CD8-positive, alpha-beta memory T cell (primary cell): ENCODE measurements at regions not wholly inside any gene's neighbourhood (a gene's known extent, or its start where the extent isn't known, plus 50 kb on each side); places are given as distances from the start of the nearest gene placed in this dataset.

ENCODE experiments used
- CTCF ChIA-PET: fragments of 350-600 bp; sonication (Branson Sonifier 250); formaldehyde crosslinking; loops from one replicate; lab custom pipeline; 2021; ENCODE audit warnings: antibody characterized with exemption; lab: Charles Lee
- POLR2A ChIA-PET: fragments of 350-600 bp; sonication (Branson Sonifier 250); formaldehyde crosslinking; loops from one replicate; lab custom pipeline; 2021; ENCODE audit warnings: antibody characterized with exemption; lab: Charles Lee
- DNase-seq, 5 donors: peaks; one replicate each; pipeline versions ENCODE4 v3.0.0 to v3.0.0-alpha.2; 2020 to 2022; ENCODE audit warnings: mixed read lengths in 1 of 5
- H3K27ac ChIP-seq: one replicate; pipeline ENCODE4 v1.7.0; 2013; ENCODE audit warnings: low read depth, mild to moderate bottlenecking, low read length, moderate library complexity
- H3K27me3 ChIP-seq: 2 replicates; pipeline ENCODE4 v1.7.0; 2013; ENCODE audit warnings: low read length, mild to moderate bottlenecking; ENCODE audit not compliant: insufficient read depth, poor library complexity, severe bottlenecking
- H3K36me3 ChIP-seq: 2 replicates; pipeline ENCODE4 v1.7.0; 2013; ENCODE audit warnings: mild to moderate bottlenecking, low read length, moderate library complexity; ENCODE audit not compliant: insufficient read depth
- H3K4me1 ChIP-seq: 2 replicates; pipeline ENCODE4 v1.7.0; 2013; ENCODE audit warnings: mild to moderate bottlenecking, low read length, moderate library complexity; ENCODE audit not compliant: insufficient read depth
- H3K4me3 ChIP-seq: 2 replicates; pipeline ENCODE4 v1.7.0; 2013; ENCODE audit warnings: mild to moderate bottlenecking, low read length
- H3K9me3 ChIP-seq: 2 replicates; pipeline ENCODE4 v1.7.0; 2013; ENCODE audit warnings: mild to moderate bottlenecking, low read length
- H3K27ac Mint-ChIP-seq, 8 donors: one replicate each; pipeline ENCODE4 v1.8.0; 2020 to 2021; ENCODE audit warnings: mixed read lengths in 8 of 8, mild to moderate bottlenecking in 6 of 8, inconsistent platforms in 3 of 8, moderate library complexity in 3 of 8
- H3K27me3 Mint-ChIP-seq, 2 donors: one replicate each; pipeline ENCODE4 v1.8.0; 2020 to 2021; ENCODE audit warnings: mixed read lengths in 2 of 2, mild to moderate bottlenecking in 1 of 2, moderate library complexity in 1 of 2
- H3K36me3 Mint-ChIP-seq, 3 donors: one replicate each; pipeline ENCODE4 v1.8.0; 2020 to 2021; ENCODE audit warnings: mixed read lengths in 3 of 3, inconsistent platforms in 1 of 3, mild to moderate bottlenecking in 1 of 3
- H3K4me1 Mint-ChIP-seq, 3 donors: one replicate each; pipeline ENCODE4 v1.8.0; 2020 to 2021; ENCODE audit warnings: mixed read lengths in 3 of 3, inconsistent platforms in 1 of 3, mild to moderate bottlenecking in 1 of 3
- H3K4me3 Mint-ChIP-seq, 7 donors: one replicate each; pipeline ENCODE4 v1.8.0; 2020 to 2021; ENCODE audit warnings: mixed read lengths in 7 of 7, mild to moderate bottlenecking in 6 of 7, moderate library complexity in 4 of 7, inconsistent platforms in 2 of 7
- H3K9me3 Mint-ChIP-seq, 5 donors: one replicate each; pipeline ENCODE4 v1.8.0; 2020 to 2022; ENCODE audit warnings: mixed read lengths in 5 of 5, mild to moderate bottlenecking in 3 of 5, moderate library complexity in 2 of 5, inconsistent platforms in 1 of 5

- no peaks in the 10 kb centered on the region for H3K36me3 ChIP-seq
- no peak overlapping the region for H3K4me3 Mint-ChIP-seq
- H3K4me1 ChIP-seq: no peaks in the 10 kb centered on the region
- no peaks in the 10 kb centered on the region for H3K9me3 ChIP-seq
- no peak overlapping the region for H3K27ac Mint-ChIP-seq
- H3K27ac ChIP-seq: no peak overlapping the region
- no peak overlapping the region for H3K4me3 ChIP-seq
- no peaks in the 10 kb centered on the region for H3K4me1 Mint-ChIP-seq
- no peaks in the 10 kb centered on the region for H3K27me3 Mint-ChIP-seq
- ChIA-PET POLR2A (no interaction called here), CTCF (no interaction called here)
- no peak for DNase-seq
- H3K27me3 ChIP-seq: no peaks in the 10 kb centered on the region
- peaks cover 0 to 22% (median 10%) of the 10 kb centered on the region in 5 donors for H3K9me3 Mint-ChIP-seq
- H3K36me3 Mint-ChIP-seq: no peaks in the 10 kb centered on the region
These were observed 1191.9 kb upstream of the TENM4 start for GRCh38 chr11:80632691-80633090.

DNA sequence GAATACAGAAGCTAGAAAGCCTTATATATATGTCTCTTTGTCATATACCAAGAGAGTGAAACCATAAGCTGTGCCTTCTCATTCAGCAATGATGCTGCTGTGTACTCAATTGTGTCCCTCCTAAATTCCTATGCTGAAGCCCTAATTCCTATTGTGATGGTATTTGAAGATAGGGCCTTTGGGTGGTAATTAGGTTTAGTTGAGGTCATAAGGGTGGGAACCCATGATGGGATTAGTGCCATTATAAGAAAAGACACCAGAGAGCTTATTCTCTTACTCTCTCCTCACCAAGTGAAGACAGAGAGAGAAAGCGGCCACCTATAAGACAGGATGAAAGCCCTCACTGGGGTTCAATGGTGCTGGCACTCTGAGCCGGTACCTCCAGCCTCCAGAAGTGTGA is 1191.3 kb upstream of the TENM4 start:
- no peak overlapping the region for H3K4me3 Mint-ChIP-seq
- CTCF ChIA-PET: no interaction called here
- H3K9me3 ChIP-seq: no peaks in the 10 kb centered on the region

GRCh38 chr11:80629466-80629865 is 1188.6 kb upstream of the TENM4 start:
- no peaks in the 10 kb centered on the region for H3K4me1 ChIP-seq
- no peak overlapping the region for H3K27ac Mint-ChIP-seq

More for the DNA sequence above, 1191.3 kb upstream of the TENM4 start:
- Mint-ChIP-seq H3K27ac (no peak overlapping the region), H3K9me3 (peaks cover 0 to 19% (median 10%) of the 10 kb centered on the region in 5 donors), H3K36me3 (no peaks in the 10 kb centered on the region), H3K27me3 (no peaks in the 10 kb centered on the region), H3K4me1 (no peaks in the 10 kb centered on the region)
- no peak for DNase-seq
- H3K27ac ChIP-seq: no peak overlapping the region
- no peaks in the 10 kb centered on the region for H3K4me1 ChIP-seq
- H3K36me3 ChIP-seq: no peaks in the 10 kb centered on the region
- POLR2A ChIA-PET: no interaction called here
- no peaks in the 10 kb centered on the region for H3K27me3 ChIP-seq
- H3K4me3 ChIP-seq: no peak overlapping the region

GRCh38 chr11:80627364-80627763 is 1186.5 kb upstream of the TENM4 start:
- no peak for DNase-seq
- Mint-ChIP-seq H3K4me3 (no peak overlapping the region), H3K36me3 (no peaks in the 10 kb centered on the region), H3K4me1 (no peaks in the 10 kb centered on the region), H3K9me3 (peaks cover 2 to 18% (median 7%) of the 10 kb centered on the region in 5 donors), H3K27me3 (no peaks in the 10 kb centered on the region), H3K27ac (no peak overlapping the region)
- Histone ChIP-seq H3K4me3 (no peak overlapping the region), H3K9me3 (no peaks in the 10 kb centered on the region), H3K36me3 (no peaks in the 10 kb centered on the region), H3K27me3 (no peaks in the 10 kb centered on the region), H3K4me1 (no peaks in the 10 kb centered on the region), H3K27ac (no peak overlapping the region)
- POLR2A ChIA-PET: no interaction called here
- CTCF ChIA-PET: no interaction called here

More at GRCh38 chr11:80629466-80629865, 1188.6 kb upstream of the TENM4 start:
- Histone ChIP-seq H3K27me3 (no peaks in the 10 kb centered on the region), H3K27ac (no peak overlapping the region), H3K9me3 (no peaks in the 10 kb centered on the region), H3K4me3 (no peak overlapping the region), H3K36me3 (no peaks in the 10 kb centered on the region)
- POLR2A ChIA-PET: no interaction called here
- Mint-ChIP-seq H3K9me3 (peaks cover 0 to 12% (median 7%) of the 10 kb centered on the region in 5 donors), H3K27me3 (no peaks in the 10 kb centered on the region), H3K36me3 (no peaks in the 10 kb centered on the region), H3K4me3 (no peak overlapping the region), H3K4me1 (no peaks in the 10 kb centered on the region)
- CTCF ChIA-PET: no interaction called here
- no peak for DNase-seq

- ChIA-PET POLR2A (no interaction called here), CTCF (no interaction called here)
- no peaks in the 10 kb centered on the region for H3K36me3 Mint-ChIP-seq
- Histone ChIP-seq H3K27ac (no peak overlapping the region), H3K9me3 (no peaks in the 10 kb centered on the region), H3K27me3 (no peaks in the 10 kb centered on the region), H3K4me1 (no peaks in the 10 kb centered on the region), H3K4me3 (no peak overlapping the region), H3K36me3 (no peaks in the 10 kb centered on the region)
- no peak overlapping the region for H3K27ac Mint-ChIP-seq
- no peaks in the 10 kb centered on the region for H3K27me3 Mint-ChIP-seq
- H3K9me3 Mint-ChIP-seq: peaks cover 2 to 18% (median 7%) of the 10 kb centered on the region in 5 donors
- no peak for DNase-seq
- H3K4me3 Mint-ChIP-seq: no peak overlapping the region
- H3K4me1 Mint-ChIP-seq: no peaks in the 10 kb centered on the region
These were observed 1185.9 kb upstream of the TENM4 start for GRCh38 chr11:80626721-80627120.

DNA sequence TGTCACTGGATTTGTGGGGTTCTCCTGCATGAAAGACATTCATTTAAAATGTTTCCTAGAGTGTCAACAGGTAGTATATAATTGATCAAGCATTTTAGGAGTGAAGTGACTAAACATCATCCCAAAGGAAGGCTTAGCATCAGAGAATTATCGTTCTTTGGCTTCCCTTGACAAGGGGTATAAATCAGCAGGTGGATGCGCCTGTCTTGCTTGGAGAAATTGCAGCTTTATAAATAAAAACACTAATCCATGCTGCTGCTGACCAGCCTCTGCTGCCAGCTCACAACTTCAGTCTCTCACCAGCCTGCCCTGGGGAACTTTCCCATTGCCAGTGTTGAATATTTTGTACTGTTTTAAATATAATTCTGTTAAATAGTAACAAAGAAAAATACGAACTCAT is 1184.7 kb upstream of the TENM4 start:
- POLR2A ChIA-PET: no interaction called here
- Mint-ChIP-seq H3K4me3 (no peak overlapping the region), H3K4me1 (no peaks in the 10 kb centered on the region), H3K27ac (no peak overlapping the region), H3K27me3 (no peaks in the 10 kb centered on the region), H3K36me3 (no peaks in the 10 kb centered on the region), H3K9me3 (peaks cover 2 to 18% (median 9%) of the 10 kb centered on the region in 5 donors)
- DNase-seq: no peak
- Histone ChIP-seq H3K27me3 (no peaks in the 10 kb centered on the region), H3K4me1 (no peaks in the 10 kb centered on the region), H3K36me3 (no peaks in the 10 kb centered on the region), H3K4me3 (no peak overlapping the region), H3K27ac (no peak overlapping the region), H3K9me3 (no peaks in the 10 kb centered on the region)
- CTCF ChIA-PET: no interaction called here

GRCh38 chr11:80621871-80622270 is 1181.0 kb upstream of the TENM4 start:
- no peaks in the 10 kb centered on the region for H3K36me3 Mint-ChIP-seq

DNA sequence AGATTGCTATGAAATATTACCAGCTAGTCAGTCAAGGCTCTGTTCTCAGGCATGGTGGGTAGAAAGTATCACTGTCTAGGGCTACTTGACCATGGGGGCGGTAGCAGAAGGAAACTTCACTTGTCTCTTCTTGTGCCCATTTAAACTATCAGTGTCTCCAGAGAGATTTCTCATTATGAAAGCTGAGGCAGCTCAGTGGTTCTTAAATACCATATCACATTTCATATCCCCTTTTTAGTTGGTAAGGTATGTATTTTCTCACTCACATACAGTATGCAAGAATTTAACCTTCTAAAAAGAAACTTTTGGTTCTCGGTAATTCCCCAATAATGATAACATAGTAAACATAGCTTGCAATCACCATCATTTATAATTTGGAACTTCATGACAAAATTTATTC is 1180.0 kb upstream of the TENM4 start:
- DNase-seq: no peak
- H3K36me3 Mint-ChIP-seq: no peaks in the 10 kb centered on the region
- Histone ChIP-seq H3K9me3 (no peaks in the 10 kb centered on the region), H3K27me3 (no peaks in the 10 kb centered on the region), H3K4me1 (no peaks in the 10 kb centered on the region), H3K36me3 (no peaks in the 10 kb centered on the region), H3K4me3 (no peak overlapping the region), H3K27ac (no peak overlapping the region)
- ChIA-PET POLR2A (no interaction called here), CTCF (no interaction called here)
- H3K4me1 Mint-ChIP-seq: no peaks in the 10 kb centered on the region
- H3K27ac Mint-ChIP-seq: no peak overlapping the region
- no peak overlapping the region for H3K4me3 Mint-ChIP-seq
- H3K27me3 Mint-ChIP-seq: no peaks in the 10 kb centered on the region
- peaks cover 2 to 17% (median 9%) of the 10 kb centered on the region in 5 donors for H3K9me3 Mint-ChIP-seq

More at GRCh38 chr11:80621871-80622270, 1181.0 kb upstream of the TENM4 start:
- POLR2A ChIA-PET: no interaction called here
- peaks cover 0 to 17% (median 9%) of the 10 kb centered on the region in 5 donors for H3K9me3 Mint-ChIP-seq
- H3K36me3 ChIP-seq: no peaks in the 10 kb centered on the region
- CTCF ChIA-PET: no interaction called here
- no peak overlapping the region for H3K27ac ChIP-seq
- no peak overlapping the region for H3K4me3 ChIP-seq
- no peak overlapping the region for H3K27ac Mint-ChIP-seq
- H3K4me3 Mint-ChIP-seq: no peak overlapping the region
- no peaks in the 10 kb centered on the region for H3K27me3 ChIP-seq
- no peaks in the 10 kb centered on the region for H3K4me1 ChIP-seq
- no peaks in the 10 kb centered on the region for H3K27me3 Mint-ChIP-seq
- no peak for DNase-seq
- no peaks in the 10 kb centered on the region for H3K9me3 ChIP-seq
- no peaks in the 10 kb centered on the region for H3K4me1 Mint-ChIP-seq

DNA sequence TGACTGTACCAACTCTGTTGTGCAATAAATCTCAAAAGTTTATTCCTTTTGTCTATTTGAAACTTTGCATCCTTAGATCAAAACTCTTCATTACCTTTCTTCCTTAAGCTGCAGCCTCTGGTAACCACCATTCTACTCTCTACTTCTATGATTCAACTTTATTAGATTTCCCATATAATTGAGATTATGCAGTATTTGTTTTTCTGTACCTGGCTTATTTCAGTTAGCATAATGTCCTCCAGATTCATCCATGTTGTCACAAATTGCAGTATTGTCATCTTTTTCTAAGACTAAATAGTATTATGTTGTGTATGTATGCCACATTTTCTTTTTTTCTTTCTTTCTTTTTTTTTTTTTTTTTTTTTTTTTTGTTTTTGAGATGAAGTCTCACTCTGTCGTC is 1176.3 kb upstream of the TENM4 start:
- Histone ChIP-seq H3K27ac (no peak overlapping the region), H3K36me3 (no peaks in the 10 kb centered on the region), H3K4me1 (no peaks in the 10 kb centered on the region), H3K4me3 (no peak overlapping the region), H3K9me3 (no peaks in the 10 kb centered on the region), H3K27me3 (no peaks in the 10 kb centered on the region)
- Mint-ChIP-seq H3K36me3 (no peaks in the 10 kb centered on the region), H3K27ac (no peak overlapping the region), H3K9me3 (peaks cover 2 to 16% (median 9%) of the 10 kb centered on the region in 5 donors), H3K4me1 (no peaks in the 10 kb centered on the region), H3K4me3 (no peak overlapping the region), H3K27me3 (no peaks in the 10 kb centered on the region)
- no peak for DNase-seq
- POLR2A ChIA-PET: no interaction called here
- CTCF ChIA-PET: no interaction called here
